ENCODE measurements at regions not wholly inside any gene's neighbourhood (a gene's known extent, or its start where the extent isn't known, plus 50 kb on each side); places are given as distances from the start of the nearest gene placed in this dataset.

DNA sequence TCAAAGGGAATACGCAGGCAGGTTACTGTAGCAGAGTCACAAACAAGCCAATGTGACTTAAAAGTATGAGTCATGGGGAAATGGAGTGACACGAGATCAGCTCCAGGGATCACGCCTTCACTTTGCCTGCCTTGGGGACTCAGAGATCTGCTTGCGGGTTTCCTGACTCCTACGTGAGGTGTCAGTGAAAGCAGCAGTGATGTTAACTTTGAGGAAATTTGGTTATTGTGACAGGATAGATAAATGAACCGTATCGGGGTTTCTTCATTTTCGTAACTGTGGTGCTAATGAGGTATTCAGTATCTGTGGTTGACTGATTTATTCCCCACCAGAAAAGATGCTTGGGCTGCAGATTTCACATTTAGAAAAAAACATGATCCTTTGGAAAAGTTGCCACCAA, 383.3 kb upstream of the ZFP42 start:
- no peak overlapping the region for H3K9ac ChIP-seq (replicated peaks in 1 of 4; ENCODE audit: extremely low read depth in 1 of 4, low read depth in 3 of 4, low read length in 3 of 4)
- no peaks in the 10 kb centered on the region; a peak in 1 of 7 replicates for H3K4me1 ChIP-seq (replicated peaks in 1 of 4; ENCODE audit: control insufficient read depth in 3 of 4, insufficient read depth in 4 of 4, low read length in 3 of 4)
- no peak overlapping the region for H2BK5ac ChIP-seq (ENCODE audit: low read depth, low read length)
- no peak overlapping the region for H3K14ac ChIP-seq (ENCODE audit: insufficient read length)
- no peak for TF ChIP-seq SIN3A (conservative IDR thresholded peaks at IDR 0.05 in 1 of 2, IDR thresholded peaks at IDR 0.05 in 1 of 2; ENCODE audit: low read depth in 1 of 2, low read length in 2 of 2)
- TF ChIP-seq HDAC6 (IDR thresholded peaks at IDR 0.05; ENCODE audit: low read depth, low read length) = no peak
- TF ChIP-seq JUN (IDR thresholded peaks at IDR 0.05; ENCODE audit: low read depth, low read length) = no peak
- no peak for TF ChIP-seq EGR1 (IDR thresholded peaks at IDR 0.05; ENCODE audit: borderline replicate concordance, low read depth, low read length)
- TF ChIP-seq CBX8 (IDR thresholded peaks at IDR 0.05; ENCODE audit: borderline replicate concordance, low read depth, low read length) = no peak
- no peak for TF ChIP-seq SP4 (IDR thresholded peaks at IDR 0.05; ENCODE audit: low read length)
- TF ChIP-seq SUZ12 (IDR thresholded peaks at IDR 0.05; ENCODE audit: low read length) = no peak
- TF ChIP-seq SIX5 (IDR thresholded peaks at IDR 0.05; ENCODE audit: low read depth, low read length) = no peak
- no peak for TF ChIP-seq SRF (IDR thresholded peaks at IDR 0.05; ENCODE audit: low read depth, low read length)
- TF ChIP-seq, protein P1, sequence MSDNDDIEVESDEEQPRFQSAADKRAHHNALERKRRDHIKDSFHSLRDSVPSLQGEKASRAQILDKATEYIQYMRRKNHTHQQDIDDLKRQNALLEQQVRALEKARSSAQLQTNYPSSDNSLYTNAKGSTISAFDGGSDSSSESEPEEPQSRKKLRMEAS (IDR thresholded peaks at IDR 0.05) = no peak
- TF ChIP-seq RFX5 (IDR thresholded peaks at IDR 0.05; ENCODE audit: borderline replicate concordance, low read depth, low read length) = no peak
- TF ChIP-seq EP300 (IDR thresholded peaks at IDR 0.05; ENCODE audit: borderline replicate concordance in 1 of 2, low read depth in 2 of 2, low read length in 2 of 2) = no peak
- TF ChIP-seq CEBPB (IDR thresholded peaks at IDR 0.05; ENCODE audit: low read depth, low read length) = no peak
- H2AFZ ChIP-seq (ENCODE audit: low read length) = 0 out of 2 replicates have a peak overlapping the region, but pooled peaks have one; percentile 47
- FAIRE-seq (no peak), DNase-seq (ENCODE audit: low read depth in 1 of 2, low spot score in 2 of 2) (no peak)
- ChIA-PET CTCF (ENCODE audit: partially characterized antibody) (no interaction called here), POLR2A (ENCODE audit: partially characterized antibody) (no interaction called here)
- no peak overlapping the region for H3K27ac ChIP-seq (ENCODE audit: low read depth, low read length)
- H3K79me2 ChIP-seq (ENCODE audit: control insufficient read depth in 1 of 2, insufficient read depth in 2 of 2, low read length in 2 of 2) = no peaks in the 10 kb centered on the region
- no peak overlapping the region for H3K4me2 ChIP-seq (ENCODE audit: insufficient read depth in 1 of 2, low read depth in 2 of 2, low read length in 2 of 2)
- WGBS, 2 experiments (ENCODE audit: extremely low coverage in 1 of 2, insufficient coverage in 1 of 2, insufficient read length in 1 of 2, insufficient replicate concordance in 2 of 2, low coverage in 1 of 2, low lambda C conversion rate in 2 of 2, missing lambda C conversion rate in 1 of 2) = 93% methylated on average over 8 of the region's 8 CpGs; no CpG with 5 or more reads in 1 of the 2 experiments
- H3K23me2 ChIP-seq (ENCODE audit: low read depth, low read length) = no peaks in the 10 kb centered on the region
- H3K18ac ChIP-seq (ENCODE audit: extremely low read depth, low read length) = no peak overlapping the region
- no peak overlapping the region for H3K56ac ChIP-seq (replicated peaks; ENCODE audit: insufficient read length, low read depth, low read length)
- no peak overlapping the region for H3K4ac ChIP-seq (replicated peaks; ENCODE audit: insufficient read length, low read depth, low read length)
- H2AK5ac ChIP-seq (ENCODE audit: low read depth, low read length) = no peak overlapping the region
- no peak overlapping the region for H4K5ac ChIP-seq (ENCODE audit: insufficient read length, low read depth, low read length)
- H4K8ac ChIP-seq (ENCODE audit: extremely low read depth, insufficient read depth, low read length) = no peak overlapping the region
- H2BK20ac ChIP-seq (ENCODE audit: low read length) = no peak overlapping the region
- no peaks in the 10 kb centered on the region for H3K79me1 ChIP-seq (ENCODE audit: low read depth, low read length)
- no peaks in the 10 kb centered on the region; a peak in 1 of 7 replicates for H3K27me3 ChIP-seq (replicated peaks in 1 of 4; ENCODE audit: control insufficient read depth in 3 of 4, extremely low read depth in 1 of 4, insufficient read depth in 3 of 4, low read length in 3 of 4)
- no peak overlapping the region for H2BK15ac ChIP-seq (ENCODE audit: low read length)
- H3K9me3 ChIP-seq (ENCODE audit: insufficient read depth in 2 of 2, low read depth in 1 of 2, low read length in 1 of 2) = no peaks in the 10 kb centered on the region; a peak in 1 of 4 replicates
- H4K91ac ChIP-seq (replicated peaks; ENCODE audit: insufficient read length, low read length) = no peak overlapping the region
- no peak overlapping the region for H2BK120ac ChIP-seq (replicated peaks; ENCODE audit: low read depth, low read length)
- no peak overlapping the region for H3K4me3 ChIP-seq (ENCODE audit: extremely low read depth in 1 of 4, insufficient read depth in 2 of 4, low read depth in 3 of 4, low read length in 4 of 4)
- no peaks in the 10 kb centered on the region for H4K20me1 ChIP-seq (replicated peaks in 1 of 2; ENCODE audit: control insufficient read depth in 1 of 2, insufficient read depth in 2 of 2, low read length in 2 of 2)
- no peaks in the 10 kb centered on the region for H3K36me3 ChIP-seq (ENCODE audit: control insufficient read depth in 2 of 4, insufficient read depth in 4 of 4, low read length in 3 of 4)
- no peak overlapping the region for H2BK12ac ChIP-seq (ENCODE audit: low read depth, low read length)
- H3K23ac ChIP-seq (ENCODE audit: insufficient read length) = no peak overlapping the region

All from H1 (cell line).